ENCODE measurements at regions not wholly inside any gene's neighbourhood (a gene's known extent, or its start where the extent isn't known, plus 50 kb on each side); places are given as distances from the start of the nearest gene placed in this dataset.
"Not testable (repeated sequence)": the region's sequence is repeated elsewhere in the genome, so short reads cannot be mapped to it uniquely, and the experiment has no call there.

DNA sequence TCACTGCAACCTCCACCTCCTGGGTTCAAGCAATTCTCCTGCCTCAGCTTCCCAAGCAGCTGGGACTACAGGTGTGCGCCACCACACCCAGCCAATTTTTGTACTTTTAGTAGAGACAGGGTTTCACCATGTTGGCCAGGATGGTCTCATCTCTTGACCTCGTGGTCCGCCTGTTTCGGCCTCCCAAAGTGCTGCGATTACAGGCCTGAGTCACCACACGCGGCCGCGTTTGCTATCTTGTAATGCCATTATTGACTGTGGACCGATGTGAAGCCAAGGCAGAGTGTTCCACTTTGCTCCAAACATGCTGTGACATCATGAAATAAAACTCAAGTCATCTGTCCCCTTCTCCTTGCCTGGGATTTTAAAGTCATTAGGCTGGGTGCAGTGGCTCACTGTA is 72.1 kb upstream of the CHD2 start:
- not testable (repeated sequence) for H3K36me3 Mint-ChIP-seq; ATAC-seq; DNase-seq (ENCODE audit: low spot score in 2 of 2); H3K27ac Mint-ChIP-seq; H3K9me3 Mint-ChIP-seq

DNA sequence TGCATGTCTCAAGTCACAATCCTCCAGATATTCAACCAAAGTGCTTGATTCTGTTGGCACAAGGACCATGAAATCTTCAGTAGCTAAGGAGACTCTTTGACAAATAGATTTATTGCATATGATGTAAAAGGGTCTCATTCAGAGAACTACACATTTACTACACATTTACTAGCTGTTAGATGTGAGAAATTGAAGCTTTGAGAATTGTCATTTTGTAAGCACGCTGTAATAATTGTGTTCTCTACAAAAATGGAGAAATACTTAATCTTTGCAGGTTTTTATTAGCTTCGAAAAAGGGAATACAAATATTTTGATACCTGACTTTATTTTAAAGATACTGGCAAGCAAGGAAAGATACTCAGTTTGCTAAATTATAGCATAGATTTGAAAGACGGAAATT is 70.2 kb upstream of the CHD2 start:
- Mint-ChIP-seq H3K27ac (peak overlapping the region; percentile 98 to 99), H3K36me3 (peaks cover 0 to 7% of the 10 kb centered on the region in 2 donors), H3K9me3 (no peaks in the 10 kb centered on the region)
- DNase-seq (ENCODE audit: low spot score in 2 of 2) (no peak), ATAC-seq (no peak)

DNA sequence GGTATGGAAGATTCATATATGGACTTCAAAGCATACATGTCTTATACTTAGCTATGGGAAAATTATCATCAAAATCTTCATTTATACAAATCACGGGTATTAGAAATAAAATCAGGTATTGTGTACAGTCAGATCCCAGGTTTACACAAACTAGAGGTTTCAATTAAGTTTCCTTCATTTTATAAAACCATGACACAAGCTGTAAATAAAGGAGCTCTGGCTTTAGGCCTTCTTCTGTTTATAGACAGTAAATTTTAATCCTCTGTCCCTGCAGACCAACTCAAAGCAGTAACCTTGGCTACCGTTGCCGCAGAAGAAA is 68.8 kb upstream of the CHD2 start:
- ATAC-seq, result no peak

DNA sequence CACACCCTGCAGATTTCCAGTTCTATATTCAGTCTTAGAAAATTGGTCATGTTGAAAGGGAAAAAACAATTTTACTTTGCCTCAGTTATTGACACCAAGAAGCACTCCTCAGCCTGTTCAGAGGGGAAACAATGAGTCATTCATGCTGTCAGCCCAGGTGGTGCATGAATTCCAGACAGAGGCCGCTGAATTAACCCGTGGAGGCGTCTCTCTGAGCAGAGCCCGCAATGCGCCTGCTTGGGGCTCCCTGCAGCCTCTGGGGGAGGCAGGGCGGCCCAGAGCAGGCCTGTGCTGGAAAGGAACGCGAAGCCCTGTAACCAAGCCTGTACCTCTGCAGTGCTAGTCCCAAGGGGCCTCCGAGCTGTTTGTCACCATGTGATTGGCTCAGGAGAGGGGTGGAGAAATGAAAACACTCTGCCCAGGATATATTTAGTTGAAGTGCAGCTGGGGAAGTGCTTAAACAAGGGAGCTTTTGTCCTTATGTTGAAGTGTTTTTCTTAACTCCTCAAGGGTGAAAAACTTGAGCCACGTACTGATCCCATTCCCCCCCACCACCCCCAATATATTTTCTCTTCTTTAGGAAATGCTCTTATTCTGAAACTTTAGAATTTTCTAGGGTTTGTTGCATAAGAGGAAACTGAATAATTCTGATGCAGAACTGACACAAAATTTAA is 68.3 kb upstream of the CHD2 start:
- Mint-ChIP-seq H3K9me3 (no peaks in the 10 kb centered on the region), H3K27ac (peak overlapping the region; percentile 98 to 99), H3K36me3 (peaks cover 0 to 7% of the 10 kb centered on the region in 2 donors)
- ATAC-seq, result peak; percentile 89 to 91
- DNase-seq (ENCODE audit: low spot score in 2 of 2), result peak; percentile 91 to 92

More for the DNA sequence above, 68.8 kb upstream of the CHD2 start:
- H3K9me3 Mint-ChIP-seq, result no peaks in the 10 kb centered on the region
- peaks cover 0 to 7% of the 10 kb centered on the region in 2 donors for H3K36me3 Mint-ChIP-seq
- peak overlapping the region; percentile 98 to 99 for H3K27ac Mint-ChIP-seq
- DNase-seq (ENCODE audit: low spot score in 2 of 2), result no peak

DNA sequence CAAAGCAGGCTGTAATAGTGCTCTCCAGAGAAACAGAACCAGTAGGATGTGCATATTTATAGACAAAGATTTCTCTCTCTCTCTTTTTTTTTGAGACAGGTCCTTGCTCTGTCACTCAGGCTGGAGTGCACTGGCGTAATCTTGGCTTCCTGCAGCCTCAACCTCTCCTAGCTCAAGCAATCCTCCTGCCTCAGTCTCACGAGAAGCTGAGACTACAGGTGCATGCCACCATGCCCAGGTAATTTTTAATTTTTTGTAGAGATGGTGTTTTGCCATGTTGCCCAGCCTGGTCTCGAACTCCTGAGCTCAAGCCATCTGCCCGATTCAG is 67.1 kb upstream of the CHD2 start:
- peaks cover under 1 to 8% of the 10 kb centered on the region in 2 donors for H3K36me3 Mint-ChIP-seq
- H3K27ac Mint-ChIP-seq, result peak overlapping the region; percentile 98 to 99
- ATAC-seq (no peak), DNase-seq (ENCODE audit: low spot score in 2 of 2) (no peak)
- H3K9me3 Mint-ChIP-seq, result no peaks in the 10 kb centered on the region

DNA sequence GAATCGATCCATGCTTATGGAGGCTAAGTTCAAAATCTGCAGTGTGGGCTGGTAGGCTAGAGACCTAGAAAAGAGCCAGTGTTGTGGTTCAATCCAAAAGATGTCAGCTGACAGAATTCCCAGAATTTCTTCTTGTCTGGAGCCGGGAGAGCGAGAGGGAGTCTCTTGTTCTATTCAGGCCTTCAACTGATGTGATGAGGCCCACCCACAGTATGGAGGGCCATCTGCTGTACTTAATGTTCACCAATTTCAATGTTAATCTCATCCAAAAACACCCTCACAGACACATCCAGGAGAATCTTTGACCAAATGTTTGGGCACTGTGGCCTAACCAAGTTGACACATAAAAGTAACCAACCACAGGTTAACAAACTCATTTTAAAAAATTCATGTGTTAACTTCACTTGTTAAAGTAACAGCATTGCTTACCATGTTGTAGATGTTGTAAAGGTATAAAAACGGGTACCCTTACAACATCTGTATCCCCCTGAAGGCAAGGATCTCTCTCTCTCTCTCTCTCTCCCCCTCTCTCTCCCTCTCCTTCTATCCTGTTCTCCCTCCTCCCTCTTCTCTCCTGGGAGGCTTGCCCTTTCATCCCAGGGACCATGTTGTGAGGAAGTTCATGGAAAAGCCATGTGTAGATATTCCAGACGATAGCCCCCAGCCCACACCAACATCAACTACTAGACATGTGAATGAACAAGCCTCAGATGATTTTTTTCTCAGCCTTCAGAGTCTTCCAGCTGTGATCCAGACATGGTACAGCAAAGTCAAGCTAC is 66.4 kb upstream of the CHD2 start:
- no peak for ATAC-seq
- no peaks in the 10 kb centered on the region for H3K9me3 Mint-ChIP-seq
- peak overlapping the region; percentile 98 to 99 for H3K27ac Mint-ChIP-seq
- DNase-seq (ENCODE audit: low spot score in 2 of 2), result no peak
- peaks cover 4 to 12% of the 10 kb centered on the region in 2 donors for H3K36me3 Mint-ChIP-seq

DNA sequence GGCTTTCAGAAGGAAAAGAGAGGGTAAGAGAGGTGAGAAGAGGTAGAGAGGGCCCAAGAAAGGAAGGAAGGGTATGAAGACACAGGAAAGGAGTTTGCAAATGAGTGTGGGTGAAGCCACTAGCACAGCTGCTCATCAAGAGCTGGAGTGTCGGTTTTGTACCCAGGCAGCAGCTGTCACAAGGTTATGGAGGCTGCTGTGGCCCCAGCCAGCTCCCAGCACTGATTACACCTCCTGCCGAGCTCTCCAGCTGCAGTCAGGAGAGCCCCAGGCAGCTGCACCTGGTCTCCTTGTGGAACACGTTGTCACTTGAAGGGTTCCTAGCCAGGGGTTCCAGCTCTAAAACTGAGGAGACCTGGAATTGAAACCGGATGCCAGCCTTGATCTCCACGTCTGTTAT is 60.4 kb upstream of the CHD2 start:
- no peaks in the 10 kb centered on the region for H3K9me3 Mint-ChIP-seq
- DNase-seq (ENCODE audit: low spot score in 2 of 2), result no peak
- H3K36me3 Mint-ChIP-seq, result peaks cover 4 to 5% of the 10 kb centered on the region in 2 donors
- peak overlapping the region; percentile 72 to 80 for H3K27ac Mint-ChIP-seq
- ATAC-seq, result peak; percentile 77 to 82

DNA sequence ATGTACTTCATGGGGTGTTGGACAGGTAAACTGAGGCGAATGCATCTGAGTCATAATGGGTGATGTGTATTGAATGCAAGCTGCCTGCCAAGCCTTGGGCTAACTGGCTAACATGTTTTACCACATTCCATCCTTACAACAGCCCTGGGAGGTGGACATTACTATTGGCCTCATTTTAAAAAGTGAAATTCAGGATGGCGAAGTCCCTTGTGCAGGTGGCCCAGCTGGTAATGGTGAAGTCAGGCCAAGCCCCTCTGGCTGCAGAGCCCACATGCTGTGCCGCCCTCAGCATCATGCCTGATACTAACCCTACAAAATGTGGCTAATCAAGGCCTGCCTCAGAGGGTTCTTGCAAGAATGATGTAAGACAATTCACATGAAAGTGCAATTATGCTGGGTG is 60.0 kb upstream of the CHD2 start:
- H3K36me3 Mint-ChIP-seq, result peaks cover 4 to 5% of the 10 kb centered on the region in 2 donors
- H3K9me3 Mint-ChIP-seq, result no peaks in the 10 kb centered on the region
- ATAC-seq, result peak in 1 of 2 donors; percentile 5
- DNase-seq (ENCODE audit: low spot score in 2 of 2), result no peak
- H3K27ac Mint-ChIP-seq, result peak overlapping the region in 1 of 2 donors; percentile 72

DNA sequence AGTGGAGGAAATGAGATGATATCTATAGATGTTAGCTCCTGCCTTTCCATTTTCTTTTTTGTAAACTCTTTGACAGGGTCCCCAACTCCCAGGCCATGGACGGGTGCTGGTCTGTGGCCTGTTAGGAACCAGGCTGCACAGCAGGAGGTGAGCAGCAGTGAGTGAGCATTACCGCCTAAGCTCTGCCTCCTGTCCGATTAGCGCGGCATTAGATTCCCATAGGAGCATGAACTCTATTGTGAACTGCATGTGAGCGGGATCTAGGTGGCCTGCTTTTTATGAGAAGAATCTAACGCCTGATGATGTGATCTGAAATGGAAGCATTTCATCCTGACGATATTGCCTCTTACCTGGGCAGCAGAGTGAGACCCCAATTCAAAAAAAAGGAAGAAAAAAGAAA is 56.8 kb upstream of the CHD2 start:
- no peak for ATAC-seq
- Mint-ChIP-seq H3K9me3 (no peaks in the 10 kb centered on the region), H3K36me3 (peaks cover 1 to 2% of the 10 kb centered on the region in 2 donors), H3K27ac (peak overlapping the region; percentile 73 to 90)
- DNase-seq (ENCODE audit: low spot score in 2 of 2), result no peak

DNA sequence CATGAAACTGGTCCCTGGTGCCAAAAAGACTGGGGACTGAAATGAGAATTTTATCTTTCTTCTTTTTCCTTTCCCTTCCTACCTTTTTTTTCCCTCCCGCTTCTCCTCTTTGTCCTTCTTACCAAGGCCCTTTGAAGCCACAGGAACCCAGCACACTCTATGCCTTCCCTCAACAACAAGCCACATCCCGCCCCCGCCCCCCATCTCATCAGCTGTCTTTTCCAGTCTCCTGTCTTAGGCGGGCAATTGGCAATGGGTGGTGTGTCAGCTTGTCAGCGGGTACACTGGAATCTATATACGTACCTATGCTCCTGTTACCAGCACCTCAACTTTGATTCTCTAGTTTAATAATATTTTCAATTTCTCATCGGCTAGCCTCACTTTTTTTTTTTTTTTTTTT is 56.3 kb upstream of the CHD2 start:
- Mint-ChIP-seq H3K9me3 (no peaks in the 10 kb centered on the region), H3K36me3 (no peaks in the 10 kb centered on the region), H3K27ac (peak overlapping the region; percentile 73 to 90)
- ATAC-seq (peak in 1 of 2 donors; percentile 50), DNase-seq (ENCODE audit: low spot score in 2 of 2) (no peak)

DNA sequence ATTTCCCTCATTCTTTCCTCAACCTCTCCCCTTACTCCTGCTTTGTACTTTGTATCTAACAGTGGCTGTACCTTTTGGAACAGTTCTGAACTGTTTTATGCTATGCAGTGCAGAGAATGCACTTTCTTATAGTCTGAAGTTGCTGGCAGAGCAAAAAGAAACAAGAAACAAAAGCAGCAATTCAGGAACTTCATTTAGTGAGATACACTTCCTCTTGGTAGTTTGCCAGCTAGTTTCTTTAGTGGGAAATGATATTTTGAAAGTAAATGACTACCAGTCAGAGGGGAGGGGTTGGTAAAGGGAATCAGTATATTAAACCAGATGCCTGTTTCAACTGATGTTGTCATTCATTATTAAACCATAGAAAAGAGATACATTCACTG is 55.0 kb upstream of the CHD2 start:
- Mint-ChIP-seq H3K27ac (peak overlapping the region; percentile 90 to 98), H3K36me3 (peaks cover 0 to 2% of the 10 kb centered on the region in 2 donors), H3K9me3 (no peaks in the 10 kb centered on the region)
- DNase-seq (ENCODE audit: low spot score in 2 of 2), result no peak
- ATAC-seq, result peak in 1 of 2 donors; percentile 44

DNA sequence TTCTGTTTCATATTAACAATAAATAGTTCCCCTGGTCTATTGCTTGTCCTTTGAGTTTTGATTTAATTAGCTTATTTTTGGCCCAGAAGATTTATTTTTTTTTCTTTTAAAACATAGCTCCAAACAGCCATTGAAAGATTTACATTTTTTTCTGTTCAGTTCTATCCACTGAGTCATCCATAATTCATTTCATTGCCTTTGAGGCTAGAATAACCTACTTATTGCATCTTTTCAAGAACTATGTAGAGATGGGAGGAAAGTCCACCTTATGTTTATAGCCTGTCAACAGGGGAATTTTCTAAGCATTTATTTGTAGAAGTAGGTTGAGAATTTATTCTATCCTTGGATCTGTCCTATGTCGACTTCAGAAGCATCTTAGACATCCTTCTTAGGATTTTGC is 53.4 kb upstream of the CHD2 start:
- peak overlapping the region; percentile 54 to 87 for H3K27ac Mint-ChIP-seq
- no peak for ATAC-seq
- DNase-seq (ENCODE audit: low spot score in 2 of 2), result no peak
- no peaks in the 10 kb centered on the region for H3K9me3 Mint-ChIP-seq
- H3K36me3 Mint-ChIP-seq, result peaks cover 0 to 6% of the 10 kb centered on the region in 2 donors

DNA sequence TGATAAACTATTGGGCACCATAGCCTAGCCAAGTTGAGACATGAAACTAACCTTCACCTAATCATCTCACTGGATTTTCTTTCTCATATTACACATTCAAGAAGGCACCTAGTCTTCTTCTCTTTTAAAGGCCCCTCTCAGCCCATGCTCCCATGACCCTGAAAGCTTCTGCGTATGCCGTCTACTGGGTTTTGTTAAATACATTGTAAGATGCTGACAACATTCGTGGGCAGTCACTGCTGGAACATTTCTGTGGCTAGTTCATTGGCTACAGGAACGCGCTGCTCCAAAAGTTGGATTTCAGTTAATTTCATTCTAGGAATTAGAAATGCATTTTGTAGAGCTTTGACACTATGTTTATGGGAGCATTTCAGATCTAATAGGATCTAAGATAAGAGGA is 52.3 kb upstream of the CHD2 start:
- H3K9me3 Mint-ChIP-seq, result no peaks in the 10 kb centered on the region
- ATAC-seq, result no peak
- DNase-seq (ENCODE audit: low spot score in 2 of 2), result no peak
- peaks cover 0 to 6% of the 10 kb centered on the region in 2 donors for H3K36me3 Mint-ChIP-seq
- H3K27ac Mint-ChIP-seq, result peak overlapping the region; percentile 62 to 87

DNA sequence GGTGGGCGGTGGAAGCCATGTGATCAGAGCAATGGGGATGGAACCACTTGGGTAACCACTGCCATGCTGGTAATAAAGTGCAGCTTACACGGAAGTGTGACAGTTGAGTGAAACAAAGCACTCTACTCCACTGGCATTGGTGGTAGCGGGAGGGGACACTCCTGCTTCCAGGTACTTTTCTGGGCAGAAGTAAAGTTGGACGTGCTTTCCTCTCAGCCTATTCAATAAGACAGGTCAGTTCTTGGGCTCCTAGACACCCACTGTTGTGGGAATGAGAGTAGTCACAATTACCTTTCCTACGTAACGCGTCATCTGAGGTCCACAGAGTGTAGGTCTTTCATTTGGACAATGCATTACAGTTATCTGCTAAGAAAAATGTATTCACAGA is 51.7 kb upstream of the CHD2 start:
- DNase-seq (ENCODE audit: low spot score in 2 of 2), result no peak
- Mint-ChIP-seq H3K9me3 (no peaks in the 10 kb centered on the region), H3K36me3 (peaks cover 0 to 6% of the 10 kb centered on the region in 2 donors), H3K27ac (peak overlapping the region; percentile 62 to 87)
- ATAC-seq, result no peak

DNA sequence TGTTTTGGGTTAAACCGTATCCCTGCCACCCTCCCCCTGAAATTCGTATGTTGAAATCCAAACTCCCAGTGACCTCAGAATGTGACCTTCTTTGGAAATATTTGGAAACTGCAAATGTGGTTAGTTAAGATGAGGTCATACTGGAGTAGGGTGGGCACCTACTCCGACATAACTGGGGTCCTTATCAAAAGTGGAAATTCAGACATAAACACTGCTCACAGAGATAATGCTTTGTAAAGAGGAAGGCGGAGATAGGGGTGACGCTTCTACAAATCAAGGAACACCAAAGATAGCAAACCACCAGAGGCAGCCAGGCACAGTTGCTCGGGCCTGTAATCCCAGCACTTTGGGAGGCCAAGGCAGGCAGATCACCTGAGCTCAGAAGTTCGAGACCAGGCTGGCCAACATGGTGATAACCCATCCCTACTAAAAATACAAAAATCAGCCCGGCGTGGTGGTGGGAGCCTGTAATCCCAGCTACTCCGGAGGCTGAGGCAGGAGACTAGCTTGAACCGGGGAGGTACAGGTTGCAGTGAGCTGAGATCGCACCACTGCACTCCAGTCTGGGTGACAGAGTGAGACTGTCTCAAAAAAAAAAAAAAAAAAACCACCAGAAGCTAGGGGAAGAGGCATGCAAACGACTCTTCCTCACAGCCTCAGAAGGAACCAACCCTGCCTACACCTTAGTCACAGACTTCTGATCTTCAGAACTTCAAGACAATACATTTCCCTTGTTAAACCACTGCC is 51.1 kb upstream of the CHD2 start:
- H3K36me3 Mint-ChIP-seq, result peaks cover 0 to 6% of the 10 kb centered on the region in 2 donors
- peak overlapping the region; percentile 62 to 87 for H3K27ac Mint-ChIP-seq
- DNase-seq (ENCODE audit: low spot score in 2 of 2) (no peak), ATAC-seq (peak; percentile 90 to 97)
- H3K9me3 Mint-ChIP-seq, result no peaks in the 10 kb centered on the region

DNA sequence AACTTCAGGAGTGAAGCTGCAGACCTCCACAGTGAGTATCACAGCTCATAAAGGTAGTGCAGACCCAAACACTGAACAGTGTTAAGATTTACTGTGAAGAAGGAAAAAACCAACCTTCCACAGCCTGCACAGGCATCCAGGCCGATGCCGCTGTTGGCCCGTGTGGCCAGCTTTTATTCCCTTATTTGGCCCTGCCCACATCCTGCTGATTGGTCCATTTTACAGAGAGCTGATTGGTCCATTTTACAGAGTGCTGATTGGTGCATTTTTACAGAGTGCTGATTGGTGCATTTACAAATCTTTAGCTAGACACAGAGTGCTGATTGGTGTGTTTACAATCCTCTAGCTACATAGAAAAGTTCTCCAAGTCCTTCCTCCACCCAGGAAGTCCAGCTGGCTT is 49.9 kb upstream of the CHD2 start:
- H3K27ac Mint-ChIP-seq, result peak overlapping the region; percentile 62 to 87
- not testable (repeated sequence) for H3K9me3 Mint-ChIP-seq; H3K36me3 Mint-ChIP-seq; DNase-seq (ENCODE audit: low spot score in 2 of 2)
- peak in 1 of 2 donors; percentile 11 for ATAC-seq

Measured in activated naive CD4-positive, alpha-beta T cell treated with anti-CD3 and anti-CD28 coated beads, Interleukin-2, amount 50 U/mL, for 72 hours (primary cell).